EH (cell line): ENCODE measurements at regions not wholly inside any gene's neighbourhood (a gene's known extent, or its start where the extent isn't known, plus 50 kb on each side); places are given as distances from the start of the nearest gene placed in this dataset.
"Not testable (repeated sequence)": the region's sequence is repeated elsewhere in the genome, so short reads cannot be mapped to it uniquely, and the experiment has no call there.

Experiments
- DNase-seq: peaks from one replicate; pipeline ENCODE4 v3.0.0-alpha.2; 2015; ENCODE audit warnings: low read depth

- no peak for DNase-seq
Measured at GRCh38 chr2:122805346-122805745, 1049.9 kb downstream of the TSN start.

- no peak for DNase-seq
Measured at GRCh38 chr2:122808286-122808969, 1053.0 kb downstream of the TSN start.

- not testable (repeated sequence) for DNase-seq
Measured at GRCh38 chr2:122812214-122812613, 1056.8 kb downstream of the TSN start.

- DNase-seq, result no peak
Measured at GRCh38 chr2:122815120-122815519, 1059.7 kb downstream of the TSN start.

- DNase-seq, result no peak
Measured at GRCh38 chr2:122816803-122817202, 1061.4 kb downstream of the TSN start.

GRCh38 chr2:122822319-122822718, 1066.9 kb downstream of the TSN start:
- no peak for DNase-seq

- DNase-seq, result no peak
Measured at GRCh38 chr2:122830157-122830556, 1074.7 kb downstream of the TSN start.

GRCh38 chr2:122831649-122832048, 1076.2 kb downstream of the TSN start:
- no peak for DNase-seq

GRCh38 chr2:122843503-122843902, 1088.1 kb downstream of the TSN start:
- DNase-seq, result no peak

GRCh38 chr2:122851161-122851560, 1095.7 kb downstream of the TSN start:
- no peak for DNase-seq

GRCh38 chr2:122851972-122852531, 1096.6 kb downstream of the TSN start:
- no peak for DNase-seq

- no peak for DNase-seq
Measured at GRCh38 chr2:122856696-122857095, 1101.2 kb downstream of the TSN start.

GRCh38 chr2:122858075-122858702, 1102.7 kb downstream of the TSN start:
- no peak for DNase-seq

- no peak for DNase-seq
Measured at GRCh38 chr2:122858813-122859212, 1103.4 kb downstream of the TSN start.

GRCh38 chr2:122859260-122859659, 1103.8 kb downstream of the TSN start:
- no peak for DNase-seq

GRCh38 chr2:122863532-122863931, 1108.1 kb downstream of the TSN start:
- DNase-seq, result no peak

- DNase-seq, result no peak
Measured at GRCh38 chr2:122864728-122865127, 1109.3 kb downstream of the TSN start.

- no peak for DNase-seq
Measured at GRCh38 chr2:122866095-122866494, 1110.6 kb downstream of the TSN start.

- no peak for DNase-seq
Measured at GRCh38 chr2:122867941-122868340, 1112.5 kb downstream of the TSN start.

- DNase-seq, result no peak
Measured at GRCh38 chr2:122868646-122869275, 1113.3 kb downstream of the TSN start.

GRCh38 chr2:122873951-122874350, 1118.5 kb downstream of the TSN start:
- no peak for DNase-seq

- no peak for DNase-seq
Measured at GRCh38 chr2:122875091-122875865, 1119.8 kb downstream of the TSN start.
